Pancreas (tissue), 10 donors: ENCODE measurements at regions not wholly inside any gene's neighbourhood (a gene's known extent, or its start where the extent isn't known, plus 50 kb on each side); places are given as distances from the start of the nearest gene placed in this dataset.
"Not testable (repeated sequence)": the region's sequence is repeated elsewhere in the genome, so short reads cannot be mapped to it uniquely, and the experiment has no call there.

Source experiments
- ATAC-seq, 4 donors: fragments of 200-7000 bp; cut with Tn5 transposase; one replicate each; pipeline versions ENCODE4 v1.8.0 to v1.9.1; 2020; ENCODE audit warnings: mild to moderate bottlenecking in 4 of 4, moderate library complexity in 4 of 4
- DNase-seq, 6 donors: peaks; one replicate each; pipeline ENCODE4 v3.0.0-alpha.2; 2020
- FAIRE-seq: peaks from 2 replicates; lab custom pipeline; 2012; peaks lifted over from hg19 to GRCh38; lab: Jason Lieb, UNC
- H3K27ac ChIP-seq, 4 donors: fragments of 200-600 bp; sonication (generic); 1 replicate in 3 of 4; 2 replicates in 1 of 4; pipeline versions ENCODE4 v1.5.0 to v1.8.0; 2020
- H3K27me3 ChIP-seq, 4 donors: fragments of 200-600 bp; one replicate each; pipeline ENCODE4 v1.8.0; 2021
- H3K36me3 ChIP-seq, 3 donors: fragments of 200-600 bp; sonication (generic) in 1 of 3; one replicate each; pipeline versions ENCODE4 v1.5.0 to v1.8.0; 2020 to 2021
- H3K4me1 ChIP-seq, 3 donors: fragments of 200-600 bp; one replicate each; pipeline ENCODE4 v1.8.0; 2021
- H3K4me3 ChIP-seq, 4 donors: fragments of 200-600 bp; sonication (generic) in 2 of 4; one replicate each; pipeline versions ENCODE4 v1.5.0 to v1.8.0; 2020 to 2021
- H3K9me3 ChIP-seq, 4 donors: fragments of 200-600 bp; one replicate each; pipeline ENCODE4 v1.8.0; 2021
- CTCF ChIP-seq, 4 donors: fragments of 200-600 bp; sonication (generic) in 3 of 4; IDR thresholded peaks; one replicate each; pipeline versions ENCODE4 v1.5.0 to v1.8.0; 2021; ENCODE audit warnings: antibody characterized with exemption in 4 of 4
- WGBS, 2 donors: extraction: QIAGEN DNeasy Blood & Tissue Kit; methylation state at CpG; one replicate each; pipeline ENCODE4 v1.1.7; 2013; 5-methylcytosine and 5-hydroxymethylcytosine counted together
- intact Hi-C, 3 donors: fragments of 100-400 bp; cut with DNase I; formaldehyde crosslinking; loops; one replicate each; pipeline versions ENCODE4 v1.11.1 to v1.14.2; 2022
- donor health status: healthy with polysubstance abuse.
- donor health status: DM: no; HTN: no; CAD: no; lungs with moderate emphysema.
- donor health status: DM: no; HTN: no; CAD: no.
- donor health status: control.
- donor health status: control.
- donor health status: Bipolar disorder and iron deficiency.
- donor health status: DM: yes; HTN: yes; CAD: no.
- donor health status: DM: no; HTN: no; CAD: no.
- donor health status: DM: no; HTN: no; CAD: no.
- donor health status: DM: yes; HTN: yes; CAD: no.

- not testable (repeated sequence) for H3K27ac ChIP-seq, H3K27me3 ChIP-seq, FAIRE-seq, H3K4me1 ChIP-seq, H3K9me3 ChIP-seq, DNase-seq, H3K4me3 ChIP-seq, ATAC-seq, H3K36me3 ChIP-seq
- intact Hi-C loops, result loop anchor here in 1 of 3 donors (10.0 kb wide), 1 partner anchor 91 kb away; no protein-coding TSS in a partner anchor
- WGBS, 2 donors, result 51 to 68% methylated on average over 2 of the region's 2 CpGs
These were observed 53.1 kb upstream of the TMEM252 start for GRCh38 chr9:68593760-68594159.

DNA sequence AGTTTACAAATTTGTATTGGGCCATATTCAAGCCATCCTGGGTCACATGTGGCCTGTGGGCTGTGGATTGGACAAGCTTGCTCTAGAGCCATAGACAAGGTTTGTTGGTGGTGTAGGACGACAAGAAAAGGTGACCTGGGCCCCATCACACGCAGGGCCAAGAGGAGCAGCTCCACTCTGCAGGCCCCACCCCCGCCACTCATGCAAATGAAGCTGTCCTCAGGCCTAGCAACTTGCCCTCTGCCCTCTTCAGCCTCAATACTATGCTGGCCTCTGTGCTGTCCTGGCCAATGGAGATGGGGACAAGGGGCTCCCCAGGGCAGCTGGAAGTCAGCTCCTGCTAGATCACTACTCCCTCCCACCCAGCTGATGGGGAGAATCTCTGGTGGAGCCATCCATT is 55.2 kb upstream of the TMEM252 start:
- no peak overlapping the region for H3K4me3 ChIP-seq
- no peaks in the 10 kb centered on the region for H3K9me3 ChIP-seq
- FAIRE-seq (no peak), ATAC-seq (no peak), DNase-seq (no peak)
- no peaks in the 10 kb centered on the region for H3K27me3 ChIP-seq
- TF ChIP-seq CTCF (IDR thresholded peaks at IDR 0.05), result no peak
- intact Hi-C loops, result loop anchor here in 1 of 3 donors (10.0 kb wide), 1 partner anchor 89 kb away; no protein-coding TSS in a partner anchor
- 86 to 98% methylated on average over 3 of the region's 3 CpGs for WGBS, 2 donors
- H3K27ac ChIP-seq, result no peak overlapping the region
- H3K36me3 ChIP-seq, result no peaks in the 10 kb centered on the region
- no peaks in the 10 kb centered on the region for H3K4me1 ChIP-seq

- H3K4me3 ChIP-seq, result no peak overlapping the region
- no peaks in the 10 kb centered on the region for H3K36me3 ChIP-seq
- FAIRE-seq (no peak), DNase-seq (no peak), ATAC-seq (no peak)
- H3K9me3 ChIP-seq, result no peaks in the 10 kb centered on the region
- H3K27me3 ChIP-seq, result no peaks in the 10 kb centered on the region
- no peaks in the 10 kb centered on the region for H3K4me1 ChIP-seq
- intact Hi-C loops, result loop anchor here in 1 of 3 donors (10.0 kb wide), 1 partner anchor 87 kb away; no protein-coding TSS in a partner anchor
- no peak for TF ChIP-seq CTCF (IDR thresholded peaks at IDR 0.05)
- no peak overlapping the region for H3K27ac ChIP-seq
- WGBS, 2 donors, result 81 to 83% methylated on average over 1 of the region's 1 CpG
These were observed 56.8 kb upstream of the TMEM252 start for GRCh38 chr9:68597362-68597997.

DNA sequence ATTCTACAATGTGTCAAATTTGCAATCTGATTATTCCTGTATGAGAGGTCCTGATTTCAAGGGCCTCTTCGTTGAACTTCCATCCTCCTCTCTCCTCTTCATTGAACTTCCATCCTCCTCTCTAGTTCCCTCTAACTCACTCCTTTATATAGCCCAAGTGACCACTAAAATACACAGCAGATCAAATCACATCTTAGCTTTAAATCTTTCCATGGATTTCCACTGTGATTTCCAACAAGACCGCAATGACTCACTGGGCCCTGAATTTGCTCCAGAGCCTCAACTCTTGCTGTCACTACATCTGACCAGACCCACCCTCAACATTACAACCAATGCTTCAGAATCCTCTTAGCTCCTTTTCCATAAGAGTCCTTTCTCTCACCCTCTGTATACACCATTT is 59.1 kb upstream of the TMEM252 start:
- Histone ChIP-seq H3K36me3 (no peaks in the 10 kb centered on the region), H3K9me3 (no peaks in the 10 kb centered on the region), H3K27ac (no peak overlapping the region), H3K4me3 (no peak overlapping the region), H3K27me3 (no peaks in the 10 kb centered on the region), H3K4me1 (no peaks in the 10 kb centered on the region)
- no peak for FAIRE-seq
- no peak for DNase-seq
- no peak for ATAC-seq
- intact Hi-C loops, result loop anchor here in 1 of 3 donors (10.0 kb wide), 1 partner anchor 85 kb away; no protein-coding TSS in a partner anchor
- 70 to 83% methylated on average over 2 of the region's 2 CpGs for WGBS, 2 donors
- no peak for TF ChIP-seq CTCF (IDR thresholded peaks at IDR 0.05)

DNA sequence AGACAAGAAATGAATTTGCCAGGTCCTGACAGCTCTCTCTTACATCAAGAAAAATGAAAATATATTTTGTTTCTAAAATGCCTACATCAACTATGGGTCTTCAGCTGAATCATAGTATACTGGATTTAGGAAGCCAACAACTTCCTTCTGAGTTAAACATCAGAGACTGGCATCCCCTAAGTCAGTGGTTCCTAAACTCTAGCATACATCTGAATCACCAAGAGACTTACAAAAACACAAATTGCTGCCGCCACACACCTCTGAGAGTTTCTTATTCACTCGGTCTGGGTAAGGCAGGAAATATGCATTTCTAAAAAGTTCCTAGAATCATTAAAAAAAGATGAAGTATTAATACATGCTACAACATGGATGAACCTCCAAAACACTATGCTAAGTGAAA is 60.4 kb upstream of the TMEM252 start:
- H3K4me1 ChIP-seq, result no peaks in the 10 kb centered on the region
- intact Hi-C loops, result no loop called here
- no peak for TF ChIP-seq CTCF (IDR thresholded peaks at IDR 0.05)
- no peaks in the 10 kb centered on the region for H3K9me3 ChIP-seq
- H3K4me3 ChIP-seq, result no peak overlapping the region
- H3K27ac ChIP-seq, result no peak overlapping the region
- DNase-seq (no peak), ATAC-seq (no peak), FAIRE-seq (no peak)
- 63 to 65% methylated on average over 2 of the region's 2 CpGs for WGBS, 2 donors
- no peaks in the 10 kb centered on the region for H3K27me3 ChIP-seq
- no peaks in the 10 kb centered on the region for H3K36me3 ChIP-seq
